Stimulated activated CD4-positive, alpha-beta T cell treated with anti-CD3 and anti-CD28 coated beads, Interleukin-2, amount 100 ng/mL, for 48 hours (primary cell): ENCODE measurements at regions not wholly inside any gene's neighbourhood (a gene's known extent, or its start where the extent isn't known, plus 50 kb on each side); places are given as distances from the start of the nearest gene placed in this dataset.
"Not testable (repeated sequence)": the region's sequence is repeated elsewhere in the genome, so short reads cannot be mapped to it uniquely, and the experiment has no call there.

ENCODE experiments used
- DNase-seq, 2 donors: peaks; one replicate each; pipeline ENCODE4 v3.0.0-alpha.2; 2020

- DNase-seq = no peak
Observed at GRCh38 chr12:84480803-84481202, 431.8 kb downstream of the SLC6A15 start.

- DNase-seq = no peak
Observed at GRCh38 chr12:84470361-84470760, 442.2 kb downstream of the SLC6A15 start.

DNA sequence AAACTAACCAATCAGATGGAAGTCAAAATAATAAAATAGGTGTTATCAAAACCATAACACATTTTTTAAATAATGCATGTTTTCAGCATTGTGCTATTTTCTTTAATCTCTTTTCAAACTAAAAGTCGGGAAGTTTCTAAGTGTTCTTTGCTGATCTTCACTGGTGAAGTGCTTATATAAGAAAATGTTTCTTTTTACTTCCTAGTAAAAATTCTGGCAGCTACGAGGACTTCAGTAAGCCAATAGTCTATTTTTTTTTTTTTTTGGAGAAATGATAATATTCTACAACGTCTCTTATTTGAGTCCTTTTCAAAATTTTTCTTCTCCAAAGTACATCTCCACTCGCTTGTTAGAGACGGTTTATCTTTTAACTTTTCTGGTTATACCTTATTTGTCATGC, 448.0 kb downstream of the SLC6A15 start:
- DNase-seq = no peak

DNA sequence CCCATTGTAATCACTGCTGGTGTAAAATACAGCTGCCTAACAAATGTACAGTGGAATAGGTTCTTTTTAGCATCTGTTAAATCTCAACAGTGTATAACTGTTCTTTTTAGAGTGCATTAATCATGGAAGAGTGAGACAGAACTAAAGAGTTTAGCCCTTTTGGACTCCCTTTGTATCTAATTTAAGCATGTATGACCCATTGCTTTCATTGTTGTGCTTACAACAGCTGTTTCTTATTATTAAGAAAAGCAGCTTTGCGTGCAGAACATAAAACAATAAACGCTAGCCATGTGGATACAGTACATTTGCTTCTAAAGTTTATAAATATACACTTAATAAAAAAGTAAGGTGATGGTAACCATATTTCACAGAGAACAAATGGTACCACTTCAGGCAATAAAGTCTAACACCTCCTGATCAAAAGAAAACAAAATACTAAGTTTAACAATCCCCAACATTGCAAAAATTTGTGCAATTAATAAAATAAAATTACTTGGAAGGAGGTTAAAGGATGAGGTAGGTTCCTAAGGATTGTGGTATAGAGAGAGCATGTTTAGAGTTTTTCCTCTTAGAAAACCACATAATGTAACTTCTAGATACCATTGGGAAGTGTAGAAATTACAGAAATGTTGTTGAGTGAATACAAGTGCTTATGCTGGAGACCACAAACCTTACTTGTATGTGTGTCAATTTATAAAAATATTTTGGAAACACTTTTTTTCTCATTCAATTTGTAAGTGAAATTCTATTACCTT, 448.7 kb downstream of the SLC6A15 start:
- DNase-seq = no peak

- DNase-seq = no peak
Observed at GRCh38 chr12:84455598-84455997, 457.0 kb downstream of the SLC6A15 start.

DNA sequence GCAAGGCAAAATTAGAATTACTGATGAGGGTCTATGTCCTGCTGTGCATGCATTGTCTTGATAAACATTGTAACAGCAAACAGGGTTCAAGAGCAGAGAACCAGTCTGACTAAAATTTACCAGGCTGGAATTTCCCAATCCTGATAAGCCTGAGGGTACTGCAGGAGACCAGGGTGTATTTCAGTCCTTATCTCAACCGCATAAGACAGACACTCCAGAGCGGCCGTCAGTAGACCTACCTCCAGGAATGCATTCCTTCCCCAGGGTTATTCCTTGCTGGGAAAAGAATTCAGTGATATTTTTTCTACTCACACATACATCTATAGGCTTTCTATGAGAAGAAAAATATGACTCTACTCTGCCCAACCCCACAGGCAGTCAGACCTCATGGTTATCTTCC, 466.1 kb downstream of the SLC6A15 start:
- not testable (repeated sequence) for DNase-seq

GRCh38 chr12:84436134-84436533, 476.5 kb downstream of the SLC6A15 start:
- no peak for DNase-seq

DNA sequence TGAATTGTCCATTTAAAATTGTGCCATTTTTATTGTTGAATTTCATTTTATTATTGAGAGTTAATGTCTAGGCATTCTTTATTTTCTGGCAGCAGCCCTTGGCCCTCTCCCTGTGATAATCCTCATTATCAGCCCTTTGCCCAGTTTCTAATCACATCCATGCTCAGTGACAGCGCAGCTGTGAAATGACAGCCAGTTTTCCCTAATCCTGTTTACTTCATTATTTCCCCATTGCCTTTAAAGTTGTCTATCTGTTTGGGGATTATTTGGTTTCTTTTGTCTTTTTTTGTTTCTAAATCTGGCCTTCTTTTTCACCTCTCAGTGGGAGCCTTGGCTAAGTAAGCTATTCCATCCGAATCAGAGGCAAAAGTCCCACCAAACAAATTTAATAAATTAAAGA, 476.9 kb downstream of the SLC6A15 start:
- DNase-seq = no peak

DNA sequence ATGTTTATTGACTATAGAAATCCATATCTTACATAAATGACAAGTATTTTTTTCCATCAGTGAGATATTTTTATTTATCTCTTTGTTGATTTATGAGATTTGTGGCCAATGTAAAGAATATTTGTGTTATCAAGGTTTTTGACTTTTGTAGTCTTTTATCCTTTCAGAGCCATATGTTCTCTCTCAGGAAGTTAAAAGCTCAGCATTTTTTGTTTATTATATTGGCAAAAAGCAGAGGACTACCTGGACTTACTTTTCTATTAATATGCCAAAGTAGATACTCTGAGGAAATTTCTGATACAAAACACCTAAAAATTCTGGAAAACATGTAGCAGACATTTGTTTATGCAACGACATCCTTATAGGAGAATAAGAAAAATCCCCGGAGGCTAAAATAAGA, 490.3 kb downstream of the SLC6A15 start:
- no peak for DNase-seq

- DNase-seq = no peak
Observed at GRCh38 chr12:84421103-84421502, 491.5 kb downstream of the SLC6A15 start.

- no peak for DNase-seq
Observed at GRCh38 chr12:84416626-84417025, 496.0 kb downstream of the SLC6A15 start.

- no peak for DNase-seq
Observed at GRCh38 chr12:84415946-84416345, 496.7 kb downstream of the SLC6A15 start.

DNA sequence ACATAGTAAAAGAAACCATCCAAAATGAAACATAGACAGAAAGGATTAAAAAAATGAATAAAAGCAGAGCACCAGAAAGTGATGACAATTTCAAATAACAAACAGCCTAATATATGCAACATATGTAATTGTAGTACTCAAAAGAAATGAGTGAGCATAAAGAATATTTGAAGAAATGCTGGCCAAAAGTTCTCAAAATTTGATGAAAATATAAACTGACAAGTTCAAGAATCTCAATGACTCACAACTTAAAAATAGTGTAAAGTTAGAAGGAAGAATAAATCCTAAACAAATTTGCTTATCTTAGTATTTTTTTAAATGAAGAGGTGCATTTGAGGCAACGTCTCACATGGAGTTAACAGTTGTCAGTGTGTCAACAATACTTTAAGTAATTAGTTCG, 498.9 kb downstream of the SLC6A15 start:
- DNase-seq = no peak

DNA sequence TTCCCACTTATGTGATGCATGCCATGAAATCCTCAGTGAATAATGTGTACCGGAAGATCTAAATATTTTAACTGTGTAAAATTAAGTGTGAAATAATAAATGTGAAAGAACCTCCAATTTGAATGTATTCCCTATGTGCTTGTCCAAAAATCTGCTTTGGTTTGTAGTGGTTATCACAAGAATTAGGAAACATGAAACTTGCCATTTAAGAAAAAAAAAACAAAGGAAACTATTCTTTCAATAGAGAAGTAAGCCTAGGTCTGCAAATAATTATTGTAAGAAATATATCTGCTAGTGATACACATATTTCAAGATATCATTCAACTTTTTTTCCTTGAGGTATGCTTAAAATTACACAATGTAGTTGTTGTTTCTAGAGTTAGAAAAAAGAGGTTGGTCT, 500.4 kb downstream of the SLC6A15 start:
- DNase-seq = no peak

DNA sequence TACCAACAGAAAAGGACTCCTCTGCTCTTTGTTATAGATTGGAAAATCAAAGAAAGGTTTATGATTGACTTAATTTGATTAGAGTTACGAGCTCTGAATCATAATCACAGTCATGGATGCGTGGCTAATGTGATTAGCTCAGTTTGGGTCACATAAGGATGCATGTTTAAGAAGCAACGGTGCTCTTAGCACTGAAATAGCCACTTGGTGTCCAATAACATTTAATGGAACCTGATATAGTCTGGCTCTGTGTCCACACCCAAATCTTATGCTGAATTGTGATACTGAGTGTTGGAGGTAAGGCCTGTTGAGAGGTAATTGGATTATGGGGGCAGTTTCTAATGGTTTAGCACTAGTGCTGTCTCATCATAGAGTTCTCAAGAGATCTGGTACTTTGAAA, 501.6 kb downstream of the SLC6A15 start:
- no peak for DNase-seq

DNA sequence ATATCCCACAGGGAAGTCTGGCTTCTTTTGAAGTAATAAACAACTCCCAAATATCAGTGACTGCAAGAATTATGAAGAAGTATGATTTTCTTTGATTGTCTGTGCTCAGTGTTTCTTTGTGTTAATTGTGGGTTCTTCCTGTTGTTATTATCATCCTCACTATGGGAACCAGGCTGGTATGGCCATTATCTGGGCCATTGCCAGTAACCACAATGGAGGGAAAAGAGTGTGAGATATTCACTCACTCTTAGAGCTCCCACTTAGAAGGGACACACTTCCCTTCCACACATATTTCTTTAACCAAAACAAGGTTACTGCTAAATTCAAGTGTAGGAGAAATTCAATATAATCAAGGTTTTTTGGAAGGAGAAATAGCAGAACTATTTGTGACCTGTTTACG, 503.7 kb downstream of the SLC6A15 start:
- no peak for DNase-seq

- DNase-seq = not testable (repeated sequence)
Observed at GRCh38 chr12:84406720-84407119, 505.9 kb downstream of the SLC6A15 start.

DNA sequence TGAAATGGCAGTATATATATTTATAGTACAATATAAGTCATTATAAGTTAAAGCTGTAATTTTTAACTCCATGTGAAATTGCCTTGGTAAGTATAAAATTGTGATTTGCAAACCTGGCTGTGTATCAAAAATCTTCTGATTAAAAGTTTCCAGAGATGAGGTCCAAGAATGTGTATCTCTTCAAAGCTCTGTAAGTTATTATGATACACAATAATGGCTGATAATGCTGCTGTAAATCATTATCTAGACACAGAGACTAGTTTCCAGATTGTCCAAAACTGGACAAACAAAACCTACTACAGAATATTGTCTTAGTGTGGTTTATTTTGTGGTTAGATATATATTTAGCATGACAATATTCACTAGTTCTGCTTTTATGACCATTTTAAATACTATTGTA, 514.8 kb downstream of the SLC6A15 start:
- DNase-seq = no peak

DNA sequence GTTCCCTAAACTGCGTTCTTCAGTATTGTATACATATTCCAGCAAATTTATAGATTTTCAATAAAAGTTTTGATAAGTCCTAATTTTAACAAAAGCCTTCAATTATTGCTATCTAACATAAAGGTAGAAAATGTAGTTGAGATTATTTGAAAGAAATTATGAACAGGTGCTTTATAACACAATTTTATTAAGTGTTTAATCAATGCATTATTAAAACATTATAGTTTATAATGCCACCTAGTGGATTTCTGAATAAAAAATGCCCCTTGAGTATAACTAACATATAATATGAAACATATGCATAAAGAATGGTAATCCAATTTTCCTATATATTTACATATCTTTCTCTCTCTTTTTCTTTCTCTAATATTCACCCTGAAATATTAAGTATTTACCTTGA, 515.3 kb downstream of the SLC6A15 start:
- DNase-seq = no peak

DNA sequence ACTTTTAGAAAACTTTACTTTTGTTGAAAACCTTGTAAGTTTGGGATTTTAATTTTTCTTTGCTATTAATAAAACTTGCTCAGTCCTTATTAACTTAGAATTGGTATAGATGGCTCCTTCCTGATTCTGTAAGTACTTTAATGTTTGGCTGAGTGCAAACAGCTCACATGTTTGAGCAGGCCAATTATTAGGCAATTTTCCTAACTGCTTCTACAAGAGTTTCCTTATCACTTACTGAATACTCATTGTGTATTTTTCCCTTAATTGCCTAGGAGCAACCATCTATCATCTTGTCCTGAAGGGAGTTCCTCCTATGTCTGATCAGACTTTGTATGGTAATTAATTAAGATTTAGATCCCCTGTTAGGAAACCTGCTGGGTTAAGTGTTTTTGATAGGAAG, 521.4 kb downstream of the SLC6A15 start:
- not testable (repeated sequence) for DNase-seq

DNA sequence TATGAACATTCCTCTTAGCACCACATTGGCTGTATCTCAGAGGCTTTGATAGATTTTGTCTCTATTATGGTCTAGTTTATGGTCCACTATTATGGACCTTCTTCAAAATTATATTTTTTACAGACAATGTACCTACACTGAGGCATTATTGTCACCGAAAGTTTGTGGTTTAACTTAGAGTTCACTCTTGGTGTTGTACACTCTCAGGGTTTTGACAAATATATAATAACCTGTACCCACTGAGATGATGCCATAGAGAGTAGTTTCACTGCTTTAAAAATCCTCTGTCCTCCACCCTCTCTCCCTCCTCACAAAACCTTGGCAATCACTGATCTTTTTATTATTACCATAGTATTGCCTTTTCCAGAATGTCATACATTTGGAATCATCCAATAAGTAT, 528.2 kb downstream of the SLC6A15 start:
- no peak for DNase-seq

GRCh38 chr12:84382486-84382885, 530.1 kb downstream of the SLC6A15 start:
- DNase-seq = not testable (repeated sequence)

DNA sequence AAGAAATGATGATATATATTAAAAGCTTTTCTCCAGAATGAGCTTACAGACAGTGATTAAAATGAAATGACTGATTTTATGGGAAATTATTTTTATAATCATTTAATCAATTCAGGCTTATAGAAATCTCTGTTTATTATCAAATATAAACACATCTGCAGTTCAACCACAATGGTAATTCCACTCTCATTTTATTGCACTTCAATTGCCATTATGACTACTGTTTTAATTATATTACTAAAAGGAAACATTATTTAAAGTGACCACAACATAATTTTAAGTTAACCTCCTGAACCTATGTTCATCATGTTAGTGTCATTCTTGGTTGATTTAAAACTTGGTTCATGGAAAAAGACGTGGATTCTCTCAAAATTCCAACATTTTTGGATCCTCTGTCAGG, 536.3 kb downstream of the SLC6A15 start:
- no peak for DNase-seq

- DNase-seq = no peak
Observed at GRCh38 chr12:84375449-84376170, 537.0 kb downstream of the SLC6A15 start.

DNA sequence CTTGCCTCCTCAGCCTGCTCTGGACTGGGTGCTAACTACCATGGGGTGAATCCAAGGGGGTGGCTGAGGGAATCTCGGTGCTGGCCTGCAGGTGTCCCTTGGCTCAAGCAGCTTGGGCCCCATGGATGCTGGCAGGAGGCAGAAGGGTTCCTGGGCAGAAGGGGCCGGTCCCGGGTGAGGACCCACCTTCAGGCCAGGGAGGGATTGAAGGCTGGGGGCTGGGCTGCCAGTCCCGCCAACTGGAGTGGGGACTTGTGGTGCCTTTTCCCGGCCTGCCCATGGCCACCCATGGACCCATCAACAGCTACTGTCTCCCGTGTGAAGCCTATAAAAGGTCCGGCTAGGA, 550.1 kb downstream of the SLC6A15 start:
- no peak for DNase-seq
